HCT116 (cell line): ENCODE measurements at regions not wholly inside any gene's neighbourhood (a gene's known extent, or its start where the extent isn't known, plus 50 kb on each side); places are given as distances from the start of the nearest gene placed in this dataset.
"Not testable (repeated sequence)": the region's sequence is repeated elsewhere in the genome, so short reads cannot be mapped to it uniquely, and the experiment has no call there.

Experiments used
- CEBPB ChIP-seq: IDR thresholded peaks from 2 replicates; pipeline ENCODE4 v1.6.1; 2012; ENCODE audit warnings: low read depth
- EZH2 ChIP-seq: fragments of 200-600 bp; sonication (generic); IDR thresholded peaks from 2 replicates; pipeline ENCODE4 v1.6.1; 2017; ENCODE audit warnings: antibody characterized with exemption, mixed run types
- EZH2phosphoT487 ChIP-seq: fragments of 200-600 bp; IDR thresholded peaks from 2 replicates; pipeline ENCODE4 v1.6.1; 2018; ENCODE audit warnings: antibody characterized with exemption, borderline replicate concordance
- POLR2A ChIP-seq: IDR thresholded peaks from 2 replicates; pipeline ENCODE4 v1.7.0; 2011; ENCODE audit warnings: borderline replicate concordance; ENCODE audit not compliant: insufficient read depth, insufficient read length; ENCODE audit errors: extremely low read depth
- POLR2AphosphoS5 ChIP-seq: IDR thresholded peaks from 2 replicates; pipeline ENCODE4 v1.6.1; 2011; ENCODE audit warnings: mild to moderate bottlenecking, low read depth, low read length, moderate library complexity
- RAD21 ChIP-seq: IDR thresholded peaks from 2 replicates; pipeline ENCODE4 v1.6.1; 2012; ENCODE audit warnings: low read depth, mild to moderate bottlenecking
- SP1 ChIP-seq: IDR thresholded peaks from 2 replicates; pipeline ENCODE4 v1.6.1; 2012; ENCODE audit warnings: low read depth
- ZNF274 ChIP-seq: fragments of 200-500 bp; sonication (Bioruptor generic); IDR thresholded peaks from 2 replicates; pipeline ENCODE4 v1.6.1; 2014; ENCODE audit warnings: mild to moderate bottlenecking, low read depth, low read length, inconsistent platforms
- TF ChIP-seq, protein P1 (sequence below), 3 experiments: fragments of 200-600 bp in 1 of 3; sonication (generic) in 1 of 3; IDR thresholded peaks in 2 of 3; conservative IDR thresholded peaks in 1 of 3; 2 replicates each; pipeline ENCODE4 v1.5.1; 2012 to 2017; ENCODE audit warnings: low read depth in 2 of 3, low read length in 2 of 3, antibody characterized with exemption in 1 of 3, borderline replicate concordance in 1 of 3, control low read depth in 1 of 3, mild to moderate bottlenecking in 1 of 3, mixed read lengths in 1 of 3, mixed run types in 1 of 3, moderate library complexity in 1 of 3; ENCODE audit not compliant: insufficient read depth in 1 of 3
- TF ChIP-seq, protein P2 (sequence below): IDR thresholded peaks from 2 replicates; pipeline ENCODE4 v1.6.1; 2012
- TF ChIP-seq, protein P3 (sequence below): IDR thresholded peaks from 2 replicates; pipeline ENCODE4 v1.6.1; 2012
- TF ChIP-seq, protein P4 (sequence below): IDR thresholded peaks from 2 replicates; pipeline ENCODE4 v1.6.1; 2012; ENCODE audit warnings: low read depth
- TF ChIP-seq, protein P5 (sequence below): IDR thresholded peaks from 2 replicates; pipeline ENCODE4 v1.6.1; 2011; ENCODE audit warnings: mild to moderate bottlenecking, low read length, moderate library complexity; ENCODE audit not compliant: insufficient replicate concordance; ENCODE audit errors: extremely low read depth

DNA sequence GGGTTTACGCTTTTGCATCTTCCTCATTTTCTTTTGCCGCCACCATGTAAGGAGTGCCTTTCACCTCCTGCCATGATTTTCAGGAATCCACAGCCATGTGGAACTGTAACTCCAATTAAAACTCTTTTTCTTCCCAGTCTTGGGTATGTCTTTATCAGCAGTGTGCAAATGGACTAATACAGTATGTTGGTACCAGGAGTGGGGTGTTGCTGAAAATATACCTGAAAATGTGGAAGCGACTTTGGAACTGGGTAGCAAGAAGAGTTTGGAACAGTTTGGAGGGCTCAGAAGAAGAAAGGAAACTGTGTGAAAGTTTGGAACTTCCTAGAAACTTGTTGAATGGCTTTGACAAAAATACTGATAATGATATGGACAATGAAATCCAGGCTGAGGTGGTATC is 983.9 kb upstream of the NDST4 start:
- TF ChIP-seq, protein P1, sequence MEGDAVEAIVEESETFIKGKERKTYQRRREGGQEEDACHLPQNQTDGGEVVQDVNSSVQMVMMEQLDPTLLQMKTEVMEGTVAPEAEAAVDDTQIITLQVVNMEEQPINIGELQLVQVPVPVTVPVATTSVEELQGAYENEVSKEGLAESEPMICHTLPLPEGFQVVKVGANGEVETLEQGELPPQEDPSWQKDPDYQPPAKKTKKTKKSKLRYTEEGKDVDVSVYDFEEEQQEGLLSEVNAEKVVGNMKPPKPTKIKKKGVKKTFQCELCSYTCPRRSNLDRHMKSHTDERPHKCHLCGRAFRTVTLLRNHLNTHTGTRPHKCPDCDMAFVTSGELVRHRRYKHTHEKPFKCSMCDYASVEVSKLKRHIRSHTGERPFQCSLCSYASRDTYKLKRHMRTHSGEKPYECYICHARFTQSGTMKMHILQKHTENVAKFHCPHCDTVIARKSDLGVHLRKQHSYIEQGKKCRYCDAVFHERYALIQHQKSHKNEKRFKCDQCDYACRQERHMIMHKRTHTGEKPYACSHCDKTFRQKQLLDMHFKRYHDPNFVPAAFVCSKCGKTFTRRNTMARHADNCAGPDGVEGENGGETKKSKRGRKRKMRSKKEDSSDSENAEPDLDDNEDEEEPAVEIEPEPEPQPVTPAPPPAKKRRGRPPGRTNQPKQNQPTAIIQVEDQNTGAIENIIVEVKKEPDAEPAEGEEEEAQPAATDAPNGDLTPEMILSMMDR (IDR thresholded peaks at IDR 0.05 in 2 of 3, conservative IDR thresholded peaks at IDR 0.05 in 1 of 3; ENCODE audit: borderline replicate concordance in 1 of 3, insufficient read depth in 1 of 3, low read depth in 2 of 3, low read length in 2 of 3) = not testable (repeated sequence)
- TF ChIP-seq POLR2AphosphoS5, POLR2A, EZH2phosphoT487, ZNF274, EZH2, SP1, CEBPB, RAD21: not testable (repeated sequence)
- TF ChIP-seq, protein P2, sequence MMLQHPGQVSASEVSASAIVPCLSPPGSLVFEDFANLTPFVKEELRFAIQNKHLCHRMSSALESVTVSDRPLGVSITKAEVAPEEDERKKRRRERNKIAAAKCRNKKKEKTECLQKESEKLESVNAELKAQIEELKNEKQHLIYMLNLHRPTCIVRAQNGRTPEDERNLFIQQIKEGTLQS = not testable (repeated sequence)
- TF ChIP-seq, protein P3, sequence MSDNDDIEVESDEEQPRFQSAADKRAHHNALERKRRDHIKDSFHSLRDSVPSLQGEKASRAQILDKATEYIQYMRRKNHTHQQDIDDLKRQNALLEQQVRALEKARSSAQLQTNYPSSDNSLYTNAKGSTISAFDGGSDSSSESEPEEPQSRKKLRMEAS = not testable (repeated sequence)
- TF ChIP-seq, protein P4, sequence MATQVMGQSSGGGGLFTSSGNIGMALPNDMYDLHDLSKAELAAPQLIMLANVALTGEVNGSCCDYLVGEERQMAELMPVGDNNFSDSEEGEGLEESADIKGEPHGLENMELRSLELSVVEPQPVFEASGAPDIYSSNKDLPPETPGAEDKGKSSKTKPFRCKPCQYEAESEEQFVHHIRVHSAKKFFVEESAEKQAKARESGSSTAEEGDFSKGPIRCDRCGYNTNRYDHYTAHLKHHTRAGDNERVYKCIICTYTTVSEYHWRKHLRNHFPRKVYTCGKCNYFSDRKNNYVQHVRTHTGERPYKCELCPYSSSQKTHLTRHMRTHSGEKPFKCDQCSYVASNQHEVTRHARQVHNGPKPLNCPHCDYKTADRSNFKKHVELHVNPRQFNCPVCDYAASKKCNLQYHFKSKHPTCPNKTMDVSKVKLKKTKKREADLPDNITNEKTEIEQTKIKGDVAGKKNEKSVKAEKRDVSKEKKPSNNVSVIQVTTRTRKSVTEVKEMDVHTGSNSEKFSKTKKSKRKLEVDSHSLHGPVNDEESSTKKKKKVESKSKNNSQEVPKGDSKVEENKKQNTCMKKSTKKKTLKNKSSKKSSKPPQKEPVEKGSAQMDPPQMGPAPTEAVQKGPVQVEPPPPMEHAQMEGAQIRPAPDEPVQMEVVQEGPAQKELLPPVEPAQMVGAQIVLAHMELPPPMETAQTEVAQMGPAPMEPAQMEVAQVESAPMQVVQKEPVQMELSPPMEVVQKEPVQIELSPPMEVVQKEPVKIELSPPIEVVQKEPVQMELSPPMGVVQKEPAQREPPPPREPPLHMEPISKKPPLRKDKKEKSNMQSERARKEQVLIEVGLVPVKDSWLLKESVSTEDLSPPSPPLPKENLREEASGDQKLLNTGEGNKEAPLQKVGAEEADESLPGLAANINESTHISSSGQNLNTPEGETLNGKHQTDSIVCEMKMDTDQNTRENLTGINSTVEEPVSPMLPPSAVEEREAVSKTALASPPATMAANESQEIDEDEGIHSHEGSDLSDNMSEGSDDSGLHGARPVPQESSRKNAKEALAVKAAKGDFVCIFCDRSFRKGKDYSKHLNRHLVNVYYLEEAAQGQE = not testable (repeated sequence)
- TF ChIP-seq, protein P5, sequence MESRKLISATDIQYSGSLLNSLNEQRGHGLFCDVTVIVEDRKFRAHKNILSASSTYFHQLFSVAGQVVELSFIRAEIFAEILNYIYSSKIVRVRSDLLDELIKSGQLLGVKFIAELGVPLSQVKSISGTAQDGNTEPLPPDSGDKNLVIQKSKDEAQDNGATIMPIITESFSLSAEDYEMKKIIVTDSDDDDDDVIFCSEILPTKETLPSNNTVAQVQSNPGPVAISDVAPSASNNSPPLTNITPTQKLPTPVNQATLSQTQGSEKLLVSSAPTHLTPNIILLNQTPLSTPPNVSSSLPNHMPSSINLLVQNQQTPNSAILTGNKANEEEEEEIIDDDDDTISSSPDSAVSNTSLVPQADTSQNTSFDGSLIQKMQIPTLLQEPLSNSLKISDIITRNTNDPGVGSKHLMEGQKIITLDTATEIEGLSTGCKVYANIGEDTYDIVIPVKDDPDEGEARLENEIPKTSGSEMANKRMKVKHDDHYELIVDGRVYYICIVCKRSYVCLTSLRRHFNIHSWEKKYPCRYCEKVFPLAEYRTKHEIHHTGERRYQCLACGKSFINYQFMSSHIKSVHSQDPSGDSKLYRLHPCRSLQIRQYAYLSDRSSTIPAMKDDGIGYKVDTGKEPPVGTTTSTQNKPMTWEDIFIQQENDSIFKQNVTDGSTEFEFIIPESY = not testable (repeated sequence)
